Ishikawa (cell line): ENCODE measurements at regions not wholly inside any gene's neighbourhood (a gene's known extent, or its start where the extent isn't known, plus 50 kb on each side); places are given as distances from the start of the nearest gene placed in this dataset.
A peak's percentile ranks its signal among the peaks of the same experiment; 100 is the strongest.

Experiments
- CEBPB ChIP-seq: IDR thresholded peaks from 2 replicates; pipeline ENCODE4 v1.6.1; 2012
- CREB1 ChIP-seq: IDR thresholded peaks from 2 replicates; pipeline ENCODE4 v1.6.1; 2012; ENCODE audit warnings: low read depth
- EGR1 ChIP-seq: IDR thresholded peaks from 2 replicates; pipeline ENCODE4 v1.6.1; 2012
- EP300 ChIP-seq: IDR thresholded peaks from 2 replicates; pipeline ENCODE4 v1.6.1; 2012; ENCODE audit warnings: borderline replicate concordance
- FOXM1 ChIP-seq: IDR thresholded peaks from 2 replicates; pipeline ENCODE4 v1.6.1; 2012; ENCODE audit warnings: low read depth, borderline replicate concordance
- MAX ChIP-seq: IDR thresholded peaks from 2 replicates; pipeline ENCODE4 v1.6.1; 2012
- NFIC ChIP-seq: IDR thresholded peaks from 2 replicates; pipeline ENCODE4 v1.6.1; 2012
- RAD21 ChIP-seq: IDR thresholded peaks from 2 replicates; pipeline ENCODE4 v1.6.1; 2012; ENCODE audit warnings: low read depth
- TAF1 ChIP-seq: IDR thresholded peaks from 2 replicates; pipeline ENCODE4 v1.6.1; 2012; ENCODE audit warnings: low read depth, mild to moderate bottlenecking
- TCF12 ChIP-seq: IDR thresholded peaks from 2 replicates; pipeline ENCODE4 v1.6.1; 2012; ENCODE audit warnings: low read depth
- TEAD4 ChIP-seq: IDR thresholded peaks from 2 replicates; pipeline ENCODE4 v1.6.1; 2012
- YY1 ChIP-seq: IDR thresholded peaks from 2 replicates; pipeline ENCODE4 v1.6.1; 2012; ENCODE audit warnings: low read depth
- ZBTB7A ChIP-seq: IDR thresholded peaks from 2 replicates; pipeline ENCODE4 v1.6.1; 2012; ENCODE audit warnings: low read depth
- TF ChIP-seq, protein P1 (sequence below): IDR thresholded peaks from 2 replicates; pipeline ENCODE4 v1.6.1; 2012; ENCODE audit warnings: low read depth, mild to moderate bottlenecking
- TF ChIP-seq, protein P2 (sequence below): IDR thresholded peaks from 2 replicates; pipeline ENCODE4 v1.6.1; 2012

GRCh38 chr12:91355150-91356006 lies 172.8 kb upstream of the DCN start:
- no peak for TF ChIP-seq TCF12
- TF ChIP-seq RAD21 = peak; percentile 78

- no peak for TF ChIP-seq CREB1
- no peak for TF ChIP-seq TAF1
- no peak for TF ChIP-seq NFIC
- no peak for TF ChIP-seq ZBTB7A
- no peak for TF ChIP-seq EP300
- no peak for TF ChIP-seq CEBPB
- TF ChIP-seq YY1 = no peak
- TF ChIP-seq RAD21 = no peak
- TF ChIP-seq, protein P1, sequence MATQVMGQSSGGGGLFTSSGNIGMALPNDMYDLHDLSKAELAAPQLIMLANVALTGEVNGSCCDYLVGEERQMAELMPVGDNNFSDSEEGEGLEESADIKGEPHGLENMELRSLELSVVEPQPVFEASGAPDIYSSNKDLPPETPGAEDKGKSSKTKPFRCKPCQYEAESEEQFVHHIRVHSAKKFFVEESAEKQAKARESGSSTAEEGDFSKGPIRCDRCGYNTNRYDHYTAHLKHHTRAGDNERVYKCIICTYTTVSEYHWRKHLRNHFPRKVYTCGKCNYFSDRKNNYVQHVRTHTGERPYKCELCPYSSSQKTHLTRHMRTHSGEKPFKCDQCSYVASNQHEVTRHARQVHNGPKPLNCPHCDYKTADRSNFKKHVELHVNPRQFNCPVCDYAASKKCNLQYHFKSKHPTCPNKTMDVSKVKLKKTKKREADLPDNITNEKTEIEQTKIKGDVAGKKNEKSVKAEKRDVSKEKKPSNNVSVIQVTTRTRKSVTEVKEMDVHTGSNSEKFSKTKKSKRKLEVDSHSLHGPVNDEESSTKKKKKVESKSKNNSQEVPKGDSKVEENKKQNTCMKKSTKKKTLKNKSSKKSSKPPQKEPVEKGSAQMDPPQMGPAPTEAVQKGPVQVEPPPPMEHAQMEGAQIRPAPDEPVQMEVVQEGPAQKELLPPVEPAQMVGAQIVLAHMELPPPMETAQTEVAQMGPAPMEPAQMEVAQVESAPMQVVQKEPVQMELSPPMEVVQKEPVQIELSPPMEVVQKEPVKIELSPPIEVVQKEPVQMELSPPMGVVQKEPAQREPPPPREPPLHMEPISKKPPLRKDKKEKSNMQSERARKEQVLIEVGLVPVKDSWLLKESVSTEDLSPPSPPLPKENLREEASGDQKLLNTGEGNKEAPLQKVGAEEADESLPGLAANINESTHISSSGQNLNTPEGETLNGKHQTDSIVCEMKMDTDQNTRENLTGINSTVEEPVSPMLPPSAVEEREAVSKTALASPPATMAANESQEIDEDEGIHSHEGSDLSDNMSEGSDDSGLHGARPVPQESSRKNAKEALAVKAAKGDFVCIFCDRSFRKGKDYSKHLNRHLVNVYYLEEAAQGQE = no peak
These were observed 170.6 kb upstream of the DCN start for GRCh38 chr12:91353266-91353665.

DNA sequence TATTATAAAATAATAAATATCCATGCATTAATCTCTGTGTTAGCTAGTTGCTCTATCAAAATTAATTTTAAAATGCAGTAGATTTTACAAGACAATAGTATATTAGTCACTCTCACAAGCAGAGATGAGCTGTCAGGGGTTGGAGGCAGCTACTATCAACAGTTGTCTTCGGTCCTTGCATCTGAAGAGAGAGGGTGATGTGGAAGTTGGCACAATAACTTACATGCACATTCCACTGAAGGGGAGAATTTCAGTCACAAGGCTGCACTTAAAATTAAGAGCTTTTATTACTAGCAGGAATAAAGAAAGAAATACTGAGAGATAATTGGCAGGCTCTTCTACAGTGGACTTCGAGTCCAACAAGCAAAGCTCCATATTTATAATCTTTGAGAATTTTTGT lies 166.9 kb upstream of the DCN start:
- TF ChIP-seq FOXM1 (no peak), RAD21 (no peak), TCF12 (no peak), NFIC (no peak), CREB1 (no peak), MAX (no peak), EP300 (no peak), ZBTB7A (no peak), EGR1 (no peak), CEBPB (no peak), TEAD4 (no peak)
- TF ChIP-seq, protein P2, sequence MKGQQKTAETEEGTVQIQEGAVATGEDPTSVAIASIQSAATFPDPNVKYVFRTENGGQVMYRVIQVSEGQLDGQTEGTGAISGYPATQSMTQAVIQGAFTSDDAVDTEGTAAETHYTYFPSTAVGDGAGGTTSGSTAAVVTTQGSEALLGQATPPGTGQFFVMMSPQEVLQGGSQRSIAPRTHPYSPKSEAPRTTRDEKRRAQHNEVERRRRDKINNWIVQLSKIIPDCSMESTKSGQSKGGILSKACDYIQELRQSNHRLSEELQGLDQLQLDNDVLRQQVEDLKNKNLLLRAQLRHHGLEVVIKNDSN = no peak
- TF ChIP-seq, protein P1 = no peak

- TF ChIP-seq MAX = no peak
- TF ChIP-seq ZBTB7A = no peak
- TF ChIP-seq TEAD4 = no peak
- TF ChIP-seq RAD21 = no peak
- TF ChIP-seq TAF1 = no peak
- TF ChIP-seq, protein P2 = no peak
- no peak for TF ChIP-seq NFIC
- no peak for TF ChIP-seq CEBPB
- no peak for TF ChIP-seq YY1
- no peak for TF ChIP-seq EP300
- TF ChIP-seq, protein P1 = no peak
- TF ChIP-seq CREB1 = no peak
- TF ChIP-seq FOXM1 = no peak
- no peak for TF ChIP-seq TCF12
- TF ChIP-seq EGR1 = no peak
These were observed 165.0 kb upstream of the DCN start for GRCh38 chr12:91347481-91348214.
